Right hindlimb (tissue), 1 donor: ENCODE measurements at regions not wholly inside any gene's neighbourhood (a gene's known extent, or its start where the extent isn't known, plus 50 kb on each side); places are given as distances from the start of the nearest gene placed in this dataset.

ENCODE experiments used
- DNase-seq: peaks from one replicate; pipeline ENCODE4 v3.0.0-alpha.2; 2018

DNA sequence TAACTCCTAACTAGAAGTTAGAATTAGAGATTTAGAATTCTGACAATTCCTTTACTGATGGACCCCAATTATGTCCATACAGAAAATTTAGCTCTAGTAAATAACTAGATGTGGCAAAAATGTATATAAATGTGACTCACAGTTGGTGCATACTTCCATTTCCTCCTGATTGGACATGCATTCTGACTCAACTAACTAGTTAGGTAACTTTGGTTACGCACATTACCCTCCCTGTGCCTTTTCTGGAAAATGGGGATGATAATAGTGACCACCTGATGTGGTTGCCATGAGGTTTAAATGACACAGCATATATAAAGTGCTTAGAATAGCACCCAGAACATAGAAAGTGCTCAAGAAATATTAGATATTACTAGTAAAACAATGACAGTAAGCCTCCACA, 550.0 kb upstream of the SALL1 start:
- no peak for DNase-seq

DNA sequence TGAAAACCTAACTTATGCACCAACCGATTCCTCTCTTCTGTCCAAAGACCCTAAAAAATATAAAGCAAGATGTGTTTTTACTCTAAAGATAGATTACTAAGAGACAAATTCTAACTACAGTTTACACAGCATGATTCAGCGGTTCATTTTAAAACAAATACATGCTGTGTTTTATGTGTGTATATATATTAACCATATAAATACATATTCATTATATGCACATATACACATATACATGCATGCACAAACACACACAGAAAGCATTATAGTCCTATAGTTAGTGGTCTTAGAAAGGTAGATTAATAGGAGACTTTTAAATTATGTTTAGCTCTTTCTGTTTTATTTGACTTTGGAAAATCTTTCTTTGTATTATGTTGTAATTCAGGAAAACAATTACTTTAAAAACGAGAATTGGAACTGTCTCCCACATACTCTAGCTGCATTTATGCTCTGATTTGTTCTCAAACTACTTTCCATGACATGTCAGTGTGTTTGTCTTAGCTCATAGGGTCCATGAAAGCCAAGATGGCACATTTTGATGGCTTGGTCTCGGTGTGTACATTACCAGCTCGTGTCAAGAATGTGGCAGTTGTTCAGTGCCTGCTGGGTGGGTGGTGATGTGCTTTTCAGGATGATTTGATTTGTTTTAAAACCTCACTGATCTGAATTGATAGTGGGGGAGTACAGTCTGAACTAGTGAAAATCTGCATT, 548.8 kb upstream of the SALL1 start:
- DNase-seq = no peak

DNA sequence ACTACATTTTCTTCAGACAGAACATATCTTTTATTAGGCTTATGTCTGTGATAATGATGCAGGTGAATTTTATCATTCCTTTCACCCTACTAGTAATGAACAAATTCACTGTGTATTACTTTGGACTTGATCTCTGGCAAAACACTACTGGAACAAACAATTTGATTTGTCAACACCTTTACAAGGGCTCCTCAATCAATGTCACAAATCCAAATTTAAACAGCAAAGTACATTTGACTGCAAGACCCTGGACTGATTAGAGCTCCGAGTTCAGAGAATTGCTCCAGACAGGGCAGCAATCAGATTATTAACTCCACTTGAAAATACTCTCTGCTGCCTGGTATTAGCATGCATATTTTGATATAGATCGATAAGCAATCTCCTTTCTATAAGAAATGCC, 547.6 kb upstream of the SALL1 start:
- DNase-seq = no peak

DNA sequence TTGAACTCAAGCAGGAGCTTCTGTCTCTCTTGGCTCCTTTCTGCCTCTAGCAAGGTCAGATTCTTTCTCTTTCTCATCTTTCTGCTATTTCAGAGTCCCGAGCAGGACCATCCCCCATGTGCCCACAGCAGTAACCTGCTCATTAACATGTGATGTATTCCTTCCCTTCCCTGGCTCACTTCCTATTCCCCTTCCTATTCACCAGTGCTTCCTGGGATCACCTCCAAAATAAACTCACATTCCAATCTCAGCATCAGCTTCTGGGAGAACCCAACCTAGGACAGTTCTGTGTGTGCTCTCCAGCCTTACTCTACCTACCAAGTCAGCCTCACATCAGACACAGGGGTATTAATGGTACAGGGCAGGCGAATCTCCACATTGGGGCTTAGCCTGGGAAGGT, 546.4 kb upstream of the SALL1 start:
- no peak for DNase-seq

DNA sequence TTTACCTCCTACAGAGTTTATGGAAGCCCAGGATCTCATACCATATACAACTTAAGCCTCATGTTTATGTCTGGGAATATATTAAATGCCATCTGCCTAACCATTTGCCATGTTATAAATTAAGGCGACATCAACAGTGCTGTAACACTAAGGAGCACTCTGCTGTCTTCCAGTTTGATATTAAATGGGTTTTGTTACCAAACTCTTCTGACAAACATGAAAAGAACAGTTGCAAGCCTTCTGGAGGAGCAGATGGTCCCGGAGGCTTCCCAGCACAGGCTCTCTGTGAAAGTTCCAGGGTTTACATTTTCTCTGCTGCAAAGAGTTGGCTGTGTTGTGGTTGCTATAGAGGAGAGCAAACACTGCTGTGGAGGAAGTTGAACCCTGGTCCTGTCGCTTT, 545.3 kb upstream of the SALL1 start:
- DNase-seq = no peak

DNA sequence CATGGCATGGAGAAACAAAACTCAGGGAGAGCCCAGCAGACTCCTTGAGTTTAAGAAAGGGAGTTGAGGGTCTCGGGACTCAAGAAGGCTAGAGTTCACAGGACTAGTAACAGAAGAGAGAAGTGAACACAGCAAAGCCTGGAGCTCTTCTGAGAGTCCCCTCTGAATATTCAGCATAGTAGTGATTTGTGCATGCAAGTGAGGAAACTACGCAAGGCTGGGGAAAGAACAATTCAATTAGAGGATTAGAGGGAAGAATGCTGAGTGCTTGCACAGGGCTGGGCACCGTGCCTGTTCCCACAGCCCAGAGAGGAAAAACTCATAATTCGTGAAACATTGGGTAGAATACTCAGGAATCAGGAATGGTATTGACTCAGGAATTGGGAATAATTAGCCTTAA, 540.0 kb upstream of the SALL1 start:
- no peak for DNase-seq

DNA sequence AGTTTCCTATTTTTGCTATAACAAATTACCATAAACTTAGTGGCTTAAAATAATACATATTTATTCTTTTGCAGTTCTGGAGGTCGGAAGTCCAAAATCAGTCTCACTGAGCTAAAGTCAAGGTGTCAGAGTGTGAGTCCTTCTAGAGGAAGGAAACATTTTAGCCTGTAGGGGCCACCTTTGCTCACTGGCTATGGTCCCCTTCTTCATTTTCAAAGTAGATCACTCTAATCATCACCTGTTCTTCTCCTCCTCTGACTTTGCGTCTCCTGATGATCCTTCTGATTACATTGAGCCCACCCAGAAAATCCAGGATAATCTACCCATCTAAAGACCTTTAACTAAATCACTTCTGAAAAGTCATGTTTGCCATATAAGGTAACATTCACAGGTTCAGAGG, 534.4 kb upstream of the SALL1 start:
- DNase-seq = no peak

DNA sequence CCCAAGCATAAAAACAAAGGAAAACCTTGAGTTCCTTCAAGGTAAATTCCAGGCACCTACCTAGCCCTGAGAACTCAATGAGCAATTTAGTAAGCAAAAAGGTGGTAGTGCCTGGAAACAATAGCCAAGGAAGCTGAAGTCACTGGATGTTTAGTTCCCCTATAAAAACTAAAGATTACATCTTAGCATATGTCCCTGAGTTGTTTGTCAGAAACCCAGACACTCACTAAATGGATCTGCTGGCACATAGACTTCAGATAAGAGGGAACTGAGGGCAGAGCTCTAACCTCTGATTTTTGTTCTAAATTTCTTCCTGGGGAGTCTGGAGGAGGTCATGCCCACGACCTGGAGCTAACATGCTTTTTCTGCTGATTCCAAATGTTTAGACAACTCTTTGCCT, 532.8 kb upstream of the SALL1 start:
- DNase-seq = no peak

DNA sequence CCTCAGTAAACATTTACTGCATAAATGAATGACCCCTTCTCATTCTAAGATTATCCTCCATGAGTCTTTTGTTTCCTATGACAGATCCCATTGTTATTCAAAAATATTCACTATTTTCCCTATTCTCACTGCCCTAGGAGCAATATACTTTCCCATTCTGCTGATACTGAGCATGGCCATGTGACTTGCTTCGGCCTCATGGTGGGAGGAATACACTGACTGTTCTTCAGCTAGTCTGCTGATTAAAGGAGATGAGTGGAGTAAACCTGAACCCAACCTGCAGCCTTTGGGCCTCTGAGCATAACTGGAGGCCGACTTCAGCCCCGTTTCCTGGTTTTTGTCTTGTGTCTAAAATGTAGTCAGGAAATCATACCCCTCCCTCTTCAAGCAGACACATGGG, 531.8 kb upstream of the SALL1 start:
- DNase-seq = no peak

DNA sequence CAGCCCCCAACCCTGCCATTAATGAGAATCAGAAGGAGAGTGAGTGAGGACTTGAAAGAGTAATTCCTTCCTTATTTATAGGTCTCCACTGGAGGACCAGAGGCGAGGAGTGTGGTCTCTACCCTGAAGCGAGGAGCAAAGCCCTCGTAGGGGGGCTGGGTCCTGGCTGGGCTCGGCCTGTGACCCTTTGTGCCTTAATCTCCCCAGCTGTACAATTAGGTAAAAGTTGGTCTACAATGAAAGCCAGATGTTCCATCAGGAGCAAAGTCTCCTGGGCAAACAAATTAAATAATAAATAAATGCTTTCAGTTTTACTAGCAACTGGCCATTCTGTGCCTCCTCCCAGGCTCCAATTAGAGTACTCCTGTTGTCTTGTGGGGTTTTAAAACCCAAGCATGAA, 523.5 kb upstream of the SALL1 start:
- no peak for DNase-seq

DNA sequence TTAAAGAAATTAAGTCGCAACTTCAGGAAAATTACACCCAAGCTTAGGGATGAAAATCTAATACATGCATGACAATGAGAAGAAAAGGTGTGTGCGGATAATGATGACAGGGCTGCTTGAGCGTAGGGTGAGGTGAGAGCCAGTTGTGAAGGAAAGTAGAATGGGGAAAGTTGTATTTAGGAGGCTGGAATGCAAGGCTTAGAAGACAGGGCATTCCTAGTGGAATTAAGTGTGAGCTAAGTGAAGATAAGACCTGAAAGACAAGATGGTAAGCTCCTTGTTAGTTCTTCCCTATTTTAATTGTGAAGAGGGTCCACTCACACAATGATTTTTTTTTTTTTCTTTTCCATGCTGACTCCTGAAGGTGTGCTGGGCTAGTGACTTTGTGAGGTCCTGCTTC, 519.5 kb upstream of the SALL1 start:
- DNase-seq = no peak

DNA sequence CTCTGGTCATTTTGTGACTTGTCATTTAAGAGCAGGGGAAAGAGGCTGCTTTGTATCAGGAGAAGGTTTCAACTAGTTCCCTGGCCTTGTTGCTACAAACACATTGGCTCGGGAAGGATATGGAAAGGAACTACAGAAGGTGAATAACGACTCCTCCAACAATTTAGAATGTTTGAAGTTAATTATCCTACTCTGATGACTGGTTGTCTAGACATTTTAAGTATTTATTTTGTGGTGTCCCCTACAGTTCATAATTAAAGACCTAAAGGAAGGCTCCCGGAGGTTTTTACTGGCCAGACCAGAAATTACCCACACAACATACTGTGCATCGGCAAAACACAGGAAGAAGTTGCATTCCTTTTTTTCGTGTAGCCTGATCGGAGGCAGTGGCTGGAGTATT, 515.8 kb upstream of the SALL1 start:
- no peak for DNase-seq

DNA sequence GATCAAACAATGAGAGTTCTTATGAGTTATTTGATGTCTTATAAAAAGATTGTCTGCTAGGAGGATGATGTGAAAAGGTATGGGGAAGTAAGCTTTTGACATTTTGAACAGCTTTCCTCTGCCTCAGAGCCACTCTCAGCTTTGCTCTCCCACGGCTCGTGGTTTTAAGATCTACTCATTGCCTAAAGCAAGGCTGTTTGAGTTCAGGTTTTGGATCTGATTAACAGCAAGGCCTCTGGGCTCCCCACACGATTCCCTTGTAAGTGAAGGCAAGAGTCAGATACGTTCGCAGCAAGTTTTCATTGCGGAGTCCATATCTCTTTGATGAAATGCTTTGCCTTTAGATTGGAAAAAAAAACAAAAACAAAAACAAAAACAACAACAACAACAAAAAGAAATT, 515.0 kb upstream of the SALL1 start:
- DNase-seq = no peak

DNA sequence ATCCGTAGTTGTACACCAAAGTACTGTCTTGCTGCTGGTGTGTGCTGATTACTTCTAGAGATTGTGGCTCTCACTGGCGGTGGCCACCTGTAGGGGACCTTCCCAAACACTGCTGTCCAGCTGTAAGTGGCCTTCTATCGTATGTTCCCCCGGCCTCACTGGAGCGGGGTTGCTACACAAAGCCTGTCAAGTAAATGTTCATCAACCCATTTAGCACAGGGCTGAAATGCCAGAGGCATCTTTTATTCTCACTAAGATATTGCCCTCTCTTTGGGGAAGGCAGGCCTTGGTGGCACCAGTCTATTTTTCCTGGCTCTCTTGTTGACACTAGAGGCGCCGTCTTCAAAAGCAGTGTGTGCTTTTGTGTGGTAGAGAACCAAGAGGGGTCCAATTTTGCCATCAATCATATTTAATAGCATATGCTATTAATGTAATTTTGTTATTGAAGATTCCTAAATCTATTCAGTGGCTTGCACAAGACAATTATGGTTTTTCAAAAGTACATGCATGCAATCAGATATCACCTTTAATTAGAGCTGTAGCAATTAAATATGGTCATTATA, 514.4 kb upstream of the SALL1 start:
- no peak for DNase-seq

DNA sequence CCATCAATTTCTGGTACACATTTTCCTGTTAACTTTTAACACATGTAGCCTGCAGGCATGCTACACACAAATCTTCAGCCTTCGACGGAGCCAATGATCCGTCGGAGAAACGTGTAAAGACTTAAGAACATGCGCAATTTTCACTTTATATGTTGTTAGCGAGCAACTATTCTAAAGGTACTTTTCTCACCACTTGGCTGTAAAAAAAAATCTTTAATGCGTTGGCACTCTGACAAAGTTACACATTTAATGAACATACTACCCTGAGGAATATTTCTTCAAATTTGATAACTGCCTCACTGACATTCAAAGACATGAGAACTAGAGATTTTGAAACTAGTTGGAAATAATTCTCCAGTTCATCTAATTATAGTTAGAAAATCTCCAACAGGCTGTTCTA, 507.5 kb upstream of the SALL1 start:
- no peak for DNase-seq

DNA sequence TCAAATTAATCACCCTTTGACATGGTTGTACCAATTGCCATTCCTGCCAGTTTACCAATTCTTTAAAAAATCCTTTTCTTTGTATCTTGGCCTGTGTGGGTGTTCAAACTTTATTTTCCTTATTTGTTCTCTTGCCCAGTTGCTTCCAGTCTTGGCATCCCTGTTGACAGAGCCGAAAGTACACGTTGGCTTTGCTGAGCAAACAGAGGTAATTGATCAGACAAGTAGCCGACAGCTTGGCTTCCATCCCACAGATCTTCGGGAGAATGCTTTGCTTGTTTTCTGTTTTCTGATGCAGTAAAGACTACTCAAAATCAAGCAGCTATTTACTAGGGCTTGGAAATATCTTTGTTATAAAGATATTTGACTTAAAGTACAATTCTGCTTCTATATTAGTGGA, 506.8 kb upstream of the SALL1 start:
- DNase-seq = no peak

DNA sequence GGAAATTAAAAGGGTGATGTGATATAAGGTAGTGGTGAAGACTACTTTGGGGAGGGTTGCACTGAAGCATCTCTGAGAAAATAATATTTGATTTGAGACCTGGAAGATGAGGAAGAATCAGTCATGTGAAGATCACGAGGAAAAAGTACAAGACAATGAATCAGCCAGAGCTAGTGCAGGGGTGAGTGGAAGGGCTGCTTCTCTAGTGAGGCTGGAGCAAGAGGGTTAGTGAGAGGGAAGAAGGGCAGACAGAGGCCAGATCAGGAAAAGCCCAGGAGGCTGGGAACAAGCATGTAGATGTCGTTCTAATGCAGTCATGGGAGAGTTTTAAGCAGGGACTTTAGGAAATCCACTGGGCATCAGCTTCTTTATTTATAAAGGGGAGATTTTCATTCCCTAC, 504.2 kb upstream of the SALL1 start:
- no peak for DNase-seq

DNA sequence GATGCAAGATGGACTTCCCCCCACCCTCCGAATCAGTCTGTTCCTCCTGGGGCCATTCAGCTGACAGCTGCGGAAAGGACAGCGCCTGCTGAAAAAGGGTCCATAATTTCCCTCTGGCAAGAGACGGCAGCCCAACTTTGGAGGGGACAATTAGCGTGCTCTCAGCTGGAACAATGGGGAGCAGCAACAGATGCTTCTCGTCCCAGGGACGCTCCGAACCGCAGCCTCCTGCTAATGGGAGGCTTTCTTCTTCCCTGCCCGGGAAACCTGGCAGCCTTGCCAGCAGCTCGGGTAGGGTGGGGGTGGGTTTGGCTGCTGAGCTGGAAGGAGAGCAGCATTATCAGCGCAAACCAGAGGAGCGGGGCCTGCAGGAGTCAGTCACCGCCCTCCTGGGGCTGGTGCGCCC, 500.0 kb upstream of the SALL1 start:
- DNase-seq = no peak

DNA sequence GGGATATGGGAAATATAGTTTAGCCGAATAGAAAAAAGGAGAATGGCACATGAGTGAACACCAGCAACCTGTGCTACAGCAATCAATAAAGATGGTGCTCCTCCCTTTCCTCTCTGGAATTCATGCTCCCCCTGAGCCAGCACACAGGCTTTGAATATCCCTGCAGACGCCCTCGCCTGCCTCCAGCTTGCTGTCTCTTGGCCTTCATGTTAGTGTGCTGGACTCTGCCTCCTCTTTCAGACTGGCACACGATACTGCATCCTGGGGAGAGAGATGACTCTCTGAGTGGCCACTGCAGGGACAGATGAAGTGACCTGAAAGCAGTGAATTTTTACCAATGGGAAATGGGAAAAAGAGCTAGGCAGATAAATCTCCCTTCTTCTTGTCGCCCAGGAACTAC, 498.6 kb upstream of the SALL1 start:
- DNase-seq = no peak

DNA sequence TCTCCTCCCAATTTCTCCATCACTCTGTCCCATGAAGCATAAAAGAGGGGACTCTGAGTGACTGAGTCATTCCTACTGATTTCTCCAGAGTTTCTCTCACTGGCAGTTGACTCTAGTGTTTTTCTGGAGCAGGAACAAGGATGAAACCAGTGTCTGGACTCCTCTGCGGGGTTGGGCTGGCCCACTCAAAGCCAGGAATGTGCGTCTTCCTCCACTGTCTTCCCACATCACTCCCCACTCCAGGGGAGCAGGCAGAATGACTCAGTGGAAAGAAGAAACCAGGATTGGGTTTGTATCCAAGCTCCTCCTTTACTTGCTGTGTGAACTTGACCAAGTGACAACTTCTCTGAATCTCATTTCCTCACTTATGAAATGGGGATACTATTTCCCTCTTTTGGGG, 497.5 kb upstream of the SALL1 start:
- no peak for DNase-seq

DNA sequence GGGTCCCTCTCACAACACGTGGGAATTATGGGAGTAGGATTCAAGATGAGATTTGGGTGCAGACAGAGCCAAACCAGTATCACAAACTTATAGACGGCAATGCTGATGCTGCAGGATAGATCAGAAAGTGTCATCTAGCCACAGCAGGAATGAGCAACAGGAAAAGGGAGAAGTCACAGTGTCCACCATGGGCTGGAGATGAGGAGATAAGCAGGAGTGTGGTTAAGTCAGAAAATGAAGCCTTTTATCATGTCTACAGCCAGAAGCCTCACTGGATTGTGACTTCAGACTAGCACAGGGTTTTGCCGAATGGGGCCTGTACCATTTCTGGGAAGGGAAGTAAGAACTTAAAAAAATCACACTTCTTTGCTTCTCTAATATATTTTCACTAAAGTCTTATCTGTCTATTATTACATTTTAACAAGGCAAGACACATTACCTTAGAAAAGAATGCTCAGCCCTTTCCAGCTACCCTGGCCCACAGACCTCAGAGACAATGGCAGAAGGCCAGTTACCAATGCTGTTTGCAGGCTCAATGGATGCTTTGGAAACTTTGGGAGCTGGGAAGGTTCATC, 490.2 kb upstream of the SALL1 start:
- DNase-seq = no peak

DNA sequence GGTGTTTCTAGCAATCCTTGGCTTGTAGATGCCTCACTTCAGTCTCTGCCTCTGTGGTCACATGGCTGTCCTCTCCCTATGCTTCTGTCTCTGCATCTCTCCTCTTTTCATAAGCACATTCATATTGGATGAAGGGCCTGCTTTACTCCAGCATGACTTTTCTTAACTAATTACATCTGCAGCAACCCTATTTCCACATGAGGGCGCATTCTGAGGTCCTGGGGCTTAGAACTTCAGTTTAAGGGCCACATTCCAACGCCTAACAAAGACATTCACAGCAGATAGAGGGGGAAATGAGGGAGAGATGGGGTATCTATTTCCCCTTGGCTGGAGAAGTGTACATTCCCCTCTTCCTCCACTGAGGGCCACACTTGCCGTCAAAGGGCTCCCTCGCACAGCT, 489.1 kb upstream of the SALL1 start:
- DNase-seq = no peak

DNA sequence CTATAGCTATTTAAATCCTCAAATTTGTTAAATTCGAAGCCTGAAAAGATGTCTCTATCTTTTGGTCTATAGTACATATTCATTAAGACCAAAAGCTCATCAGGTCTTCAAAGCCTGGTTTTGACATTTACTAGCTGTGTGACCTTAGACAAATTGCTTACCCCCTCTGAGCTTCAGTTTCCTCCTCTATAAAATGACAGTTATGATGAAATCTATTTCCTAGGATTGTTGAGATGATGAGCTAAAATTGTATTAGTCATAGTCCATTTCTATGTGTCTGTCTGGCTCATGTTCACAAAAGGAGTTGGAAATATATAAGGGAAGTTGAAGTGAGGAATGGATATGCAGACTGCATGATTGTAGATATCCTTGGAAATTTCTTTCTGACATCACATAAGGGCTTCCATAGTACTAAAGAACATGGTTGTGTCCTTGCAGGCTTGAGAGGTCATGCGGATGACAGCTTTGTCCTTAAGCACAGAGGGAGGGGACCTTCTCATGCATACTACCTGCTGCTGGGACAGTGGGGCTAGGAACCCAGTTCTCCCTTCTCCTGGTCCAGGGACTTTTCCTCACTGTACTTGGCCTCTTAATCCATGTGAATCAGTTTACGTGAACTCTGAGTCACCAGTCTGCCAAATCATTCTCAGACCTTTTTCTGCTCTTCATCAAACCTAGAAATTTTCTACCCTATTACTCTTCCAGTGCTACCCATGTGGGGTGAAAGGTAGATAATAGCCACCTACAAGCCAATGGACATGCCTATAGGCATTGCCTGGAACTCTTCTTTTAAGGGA, 487.5 kb upstream of the SALL1 start:
- DNase-seq = no peak

DNA sequence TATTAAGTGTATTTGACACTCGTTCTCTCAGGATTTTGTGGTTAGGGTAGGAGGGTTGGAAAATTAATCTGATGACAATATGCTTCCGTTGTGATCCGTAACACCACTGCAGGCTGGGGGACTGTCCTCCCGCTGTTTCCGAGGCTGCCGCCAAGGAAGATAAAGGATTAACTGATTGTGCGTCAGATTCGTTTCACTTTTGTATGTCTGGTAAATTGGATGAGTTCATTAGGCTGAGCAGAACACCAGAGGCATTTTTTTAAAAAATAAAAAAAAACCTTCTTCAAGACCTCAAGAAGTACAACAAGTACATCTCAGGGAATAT, 486.7 kb upstream of the SALL1 start:
- no peak for DNase-seq
